HUES48 (cell line): ENCODE measurements at regions not wholly inside any gene's neighbourhood (a gene's known extent, or its start where the extent isn't known, plus 50 kb on each side); places are given as distances from the start of the nearest gene placed in this dataset.

ENCODE experiments used
- H3K27ac ChIP-seq: one replicate; pipeline ENCODE4 v1.7.0; 2013; ENCODE audit warnings: low read depth, low read length, inconsistent platforms
- H3K27me3 ChIP-seq: 2 replicates; pipeline ENCODE4 v1.6.1; 2013; ENCODE audit warnings: mild to moderate bottlenecking, low read length; ENCODE audit not compliant: control insufficient read depth, insufficient read depth
- H3K36me3 ChIP-seq: 2 replicates; pipeline ENCODE4 v1.6.1; 2013; ENCODE audit warnings: low read length; ENCODE audit not compliant: control insufficient read depth, insufficient read depth
- H3K4me1 ChIP-seq: 2 replicates; pipeline ENCODE4 v1.6.1; 2013; ENCODE audit warnings: mild to moderate bottlenecking, low read length; ENCODE audit not compliant: control insufficient read depth, insufficient read depth
- H3K4me3 ChIP-seq: 2 replicates; pipeline ENCODE4 v1.5.1; 2013; ENCODE audit warnings: mild to moderate bottlenecking, low read depth, low read length
- H3K9ac ChIP-seq: 2 replicates; pipeline ENCODE4 v1.6.1; 2013; ENCODE audit warnings: mild to moderate bottlenecking, low read depth, low read length, moderate library complexity
- H3K9me3 ChIP-seq: 2 replicates; pipeline ENCODE4 v1.6.1; 2013; ENCODE audit warnings: low read length; ENCODE audit not compliant: control insufficient read depth, insufficient read depth

- H3K36me3 ChIP-seq = no peaks in the 10 kb centered on the region
- no peaks in the 10 kb centered on the region for H3K9me3 ChIP-seq
- no peak overlapping the region for H3K27ac ChIP-seq
- H3K4me3 ChIP-seq = no peak overlapping the region
- no peaks in the 10 kb centered on the region for H3K4me1 ChIP-seq
- H3K27me3 ChIP-seq = no peaks in the 10 kb centered on the region
- H3K9ac ChIP-seq = no peak overlapping the region
These were observed 96.6 kb upstream of the TMEM196 start for GRCh38 chr7:19869979-19870378.

GRCh38 chr7:19853261-19853832 is 79.9 kb upstream of the TMEM196 start:
- Histone ChIP-seq H3K9ac (no peak overlapping the region), H3K4me3 (no peak overlapping the region), H3K9me3 (no peaks in the 10 kb centered on the region), H3K27ac (no peak overlapping the region), H3K36me3 (no peaks in the 10 kb centered on the region), H3K27me3 (no peaks in the 10 kb centered on the region), H3K4me1 (no peaks in the 10 kb centered on the region)

- Histone ChIP-seq H3K4me1 (peaks cover 4% of the 10 kb centered on the region; the same call in 1 of the 2 replicates), H3K27me3 (no peaks in the 10 kb centered on the region), H3K9me3 (no peaks in the 10 kb centered on the region), H3K4me3 (no peak overlapping the region), H3K9ac (no peak overlapping the region), H3K36me3 (no peaks in the 10 kb centered on the region), H3K27ac (no peak overlapping the region)
These were observed 78.8 kb upstream of the TMEM196 start for GRCh38 chr7:19852192-19852591.

GRCh38 chr7:19851504-19851903 is 78.1 kb upstream of the TMEM196 start:
- H3K9me3 ChIP-seq = no peaks in the 10 kb centered on the region
- no peak overlapping the region for H3K4me3 ChIP-seq
- no peak overlapping the region for H3K27ac ChIP-seq
- H3K9ac ChIP-seq = no peak overlapping the region
- H3K36me3 ChIP-seq = no peaks in the 10 kb centered on the region
- H3K4me1 ChIP-seq = peaks cover 4% of the 10 kb centered on the region; the same call in 1 of the 2 replicates
- H3K27me3 ChIP-seq = no peaks in the 10 kb centered on the region

- Histone ChIP-seq H3K27ac (no peak overlapping the region), H3K4me3 (no peak overlapping the region), H3K4me1 (no peaks in the 10 kb centered on the region), H3K9me3 (no peaks in the 10 kb centered on the region), H3K27me3 (no peaks in the 10 kb centered on the region), H3K9ac (no peak overlapping the region), H3K36me3 (no peaks in the 10 kb centered on the region)
These were observed 61.1 kb upstream of the TMEM196 start for GRCh38 chr7:19834566-19834965.

- Histone ChIP-seq H3K9me3 (no peaks in the 10 kb centered on the region), H3K9ac (no peak overlapping the region), H3K27ac (no peak overlapping the region), H3K36me3 (no peaks in the 10 kb centered on the region), H3K27me3 (no peaks in the 10 kb centered on the region), H3K4me1 (no peaks in the 10 kb centered on the region), H3K4me3 (no peak overlapping the region)
These were observed 57.2 kb upstream of the TMEM196 start for GRCh38 chr7:19830604-19831003.
